ENCODE measurements at regions not wholly inside any gene's neighbourhood (a gene's known extent, or its start where the extent isn't known, plus 50 kb on each side); places are given as distances from the start of the nearest gene placed in this dataset.

DNA sequence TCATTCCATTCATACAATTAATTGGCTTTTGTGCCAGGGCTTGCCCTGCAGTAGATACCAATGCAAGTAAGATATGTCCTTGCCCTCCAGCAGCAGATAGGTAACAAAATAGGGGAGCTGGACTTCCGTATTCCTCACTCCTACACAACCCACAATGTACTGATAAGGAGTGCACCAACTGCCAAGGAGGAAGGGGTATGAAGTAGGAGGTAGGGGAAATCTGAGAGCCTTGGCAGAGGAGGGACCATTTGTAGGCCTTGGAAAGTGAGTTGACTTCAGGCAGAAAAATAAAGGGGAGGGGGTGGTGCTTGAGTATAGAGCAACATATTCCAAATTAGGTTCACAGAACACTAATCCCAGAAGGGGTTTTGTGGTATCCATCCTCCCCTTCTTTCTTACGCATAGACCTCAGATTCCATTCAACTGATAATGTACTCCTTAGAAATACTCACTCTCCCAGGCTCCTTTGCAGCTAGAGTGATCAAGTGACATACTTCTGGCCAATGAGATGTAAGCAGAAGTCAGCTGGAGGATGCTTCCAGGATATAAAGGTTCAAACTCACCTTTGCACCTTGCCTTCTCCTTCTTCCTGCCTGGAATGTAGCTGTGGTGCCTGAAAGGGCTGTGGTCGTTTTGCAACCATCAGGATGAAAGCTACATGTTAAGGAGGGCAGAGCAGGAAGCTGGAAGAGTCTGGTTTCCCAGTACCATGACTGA, 127.1 kb upstream of the SMAD3 start:
- no peak overlapping the region for H3K4me3 ChIP-seq (ENCODE audit: low read depth, low read length)
- TF ChIP-seq, protein P1, sequence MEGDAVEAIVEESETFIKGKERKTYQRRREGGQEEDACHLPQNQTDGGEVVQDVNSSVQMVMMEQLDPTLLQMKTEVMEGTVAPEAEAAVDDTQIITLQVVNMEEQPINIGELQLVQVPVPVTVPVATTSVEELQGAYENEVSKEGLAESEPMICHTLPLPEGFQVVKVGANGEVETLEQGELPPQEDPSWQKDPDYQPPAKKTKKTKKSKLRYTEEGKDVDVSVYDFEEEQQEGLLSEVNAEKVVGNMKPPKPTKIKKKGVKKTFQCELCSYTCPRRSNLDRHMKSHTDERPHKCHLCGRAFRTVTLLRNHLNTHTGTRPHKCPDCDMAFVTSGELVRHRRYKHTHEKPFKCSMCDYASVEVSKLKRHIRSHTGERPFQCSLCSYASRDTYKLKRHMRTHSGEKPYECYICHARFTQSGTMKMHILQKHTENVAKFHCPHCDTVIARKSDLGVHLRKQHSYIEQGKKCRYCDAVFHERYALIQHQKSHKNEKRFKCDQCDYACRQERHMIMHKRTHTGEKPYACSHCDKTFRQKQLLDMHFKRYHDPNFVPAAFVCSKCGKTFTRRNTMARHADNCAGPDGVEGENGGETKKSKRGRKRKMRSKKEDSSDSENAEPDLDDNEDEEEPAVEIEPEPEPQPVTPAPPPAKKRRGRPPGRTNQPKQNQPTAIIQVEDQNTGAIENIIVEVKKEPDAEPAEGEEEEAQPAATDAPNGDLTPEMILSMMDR (IDR thresholded peaks at IDR 0.05; ENCODE audit: borderline replicate concordance, insufficient read depth, low read depth, low read length), result no peak

DNA sequence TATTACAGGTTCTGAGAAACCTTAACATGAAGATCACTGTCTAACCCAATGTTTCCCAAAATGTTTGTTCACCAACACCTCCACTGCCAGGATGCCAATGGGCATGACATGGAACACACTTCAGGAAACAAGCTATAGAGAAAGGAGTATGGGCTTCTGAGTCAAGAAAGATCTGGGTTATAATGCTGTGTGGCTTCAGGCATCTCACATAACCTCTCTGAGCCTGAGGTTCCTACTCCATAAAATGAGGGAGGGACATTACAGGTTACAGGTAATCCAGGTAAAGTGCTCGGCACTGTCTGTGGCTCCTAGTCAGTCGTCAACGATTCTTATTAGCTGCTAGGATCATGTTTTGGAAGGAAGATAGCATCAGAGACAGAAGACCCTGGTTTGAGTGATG, 126.4 kb upstream of the SMAD3 start:
- TF ChIP-seq, protein P1 (IDR thresholded peaks at IDR 0.05; ENCODE audit: borderline replicate concordance, insufficient read depth, low read depth, low read length), result no peak
- no peak overlapping the region for H3K4me3 ChIP-seq (ENCODE audit: low read depth, low read length)

DNA sequence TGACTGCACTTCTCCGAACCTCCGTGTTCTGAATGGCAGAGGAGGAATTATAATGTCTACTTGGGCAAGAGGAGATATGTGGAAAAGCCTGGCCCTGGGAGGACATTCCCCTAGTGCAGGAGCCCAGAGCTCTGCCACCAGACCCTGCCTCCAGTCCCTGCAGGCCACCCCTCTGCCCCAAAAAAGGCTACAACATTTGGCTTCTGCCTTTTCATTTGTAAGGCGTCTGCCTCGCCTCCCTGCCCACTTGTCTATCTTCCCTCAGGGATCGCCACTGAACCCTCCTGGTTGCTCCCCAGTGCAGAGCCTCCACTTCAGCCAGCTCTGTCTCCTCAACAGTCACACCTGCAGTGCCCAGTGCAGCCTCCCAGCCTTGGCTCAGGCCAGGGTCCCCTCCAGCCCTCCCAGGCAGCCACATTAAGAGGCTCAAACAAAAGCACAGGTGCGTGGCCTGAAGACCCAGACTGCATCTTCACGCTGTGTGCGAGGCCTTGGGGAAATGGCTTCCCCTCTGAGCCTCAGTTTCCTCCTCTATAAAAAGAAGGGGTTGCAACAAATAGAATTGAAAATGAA, 125.9 kb upstream of the SMAD3 start:
- TF ChIP-seq, protein P1 (IDR thresholded peaks at IDR 0.05; ENCODE audit: borderline replicate concordance, insufficient read depth, low read depth, low read length), result no peak
- no peak overlapping the region for H3K4me3 ChIP-seq (ENCODE audit: low read depth, low read length)

DNA sequence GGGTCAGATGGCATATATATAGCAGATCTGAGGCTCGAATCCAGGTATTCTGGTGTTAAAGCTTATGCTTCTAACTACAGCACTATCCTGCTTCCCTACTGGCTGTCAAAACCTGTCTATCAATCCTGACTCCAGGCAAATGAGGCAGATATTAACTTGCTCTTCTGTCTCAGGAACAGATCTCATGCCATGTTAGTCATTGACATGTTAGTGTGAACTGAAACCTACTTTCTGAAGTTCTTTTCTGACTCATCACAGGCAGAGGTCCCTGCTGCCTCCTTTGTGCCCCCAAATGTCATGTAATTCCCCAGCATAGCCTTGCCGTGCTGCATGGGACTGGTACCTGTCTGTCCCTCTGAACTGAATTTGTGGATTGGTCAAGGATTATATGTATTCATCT, 125.0 kb upstream of the SMAD3 start:
- TF ChIP-seq, protein P1 (IDR thresholded peaks at IDR 0.05; ENCODE audit: borderline replicate concordance, insufficient read depth, low read depth, low read length), result no peak
- no peak overlapping the region for H3K4me3 ChIP-seq (ENCODE audit: low read depth, low read length)

DNA sequence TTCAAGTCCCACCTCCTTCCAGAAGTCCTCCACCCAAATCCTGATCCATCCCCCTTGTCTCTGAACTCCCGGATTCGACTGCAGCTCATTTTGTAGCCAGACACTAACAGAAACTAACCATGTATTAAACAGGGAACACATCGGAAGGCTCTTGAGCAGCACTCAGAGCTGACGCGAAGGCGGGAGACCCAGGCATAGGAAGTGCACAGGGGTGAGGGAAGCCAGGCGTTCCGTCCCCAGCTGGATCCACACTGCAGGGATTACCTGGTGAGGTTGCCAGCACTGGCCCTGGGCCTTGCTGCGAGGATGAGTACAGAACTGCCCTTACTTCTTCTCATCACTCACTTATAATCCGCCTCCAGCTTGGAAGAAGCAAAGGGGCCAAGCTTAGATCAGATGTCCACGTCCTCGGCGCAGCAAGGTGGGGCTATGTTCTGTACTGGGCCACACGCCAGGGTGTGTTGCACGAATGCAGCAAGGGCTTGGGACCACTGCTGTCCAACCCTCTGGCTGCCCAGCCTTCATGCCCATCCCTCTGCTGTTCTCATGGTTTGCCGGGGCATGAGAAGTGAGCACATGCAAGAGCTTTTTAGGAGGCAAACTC, 124.2 kb upstream of the SMAD3 start:
- TF ChIP-seq, protein P1 (IDR thresholded peaks at IDR 0.05; ENCODE audit: borderline replicate concordance, insufficient read depth, low read depth, low read length), result no peak
- no peak overlapping the region for H3K4me3 ChIP-seq (ENCODE audit: low read depth, low read length)

DNA sequence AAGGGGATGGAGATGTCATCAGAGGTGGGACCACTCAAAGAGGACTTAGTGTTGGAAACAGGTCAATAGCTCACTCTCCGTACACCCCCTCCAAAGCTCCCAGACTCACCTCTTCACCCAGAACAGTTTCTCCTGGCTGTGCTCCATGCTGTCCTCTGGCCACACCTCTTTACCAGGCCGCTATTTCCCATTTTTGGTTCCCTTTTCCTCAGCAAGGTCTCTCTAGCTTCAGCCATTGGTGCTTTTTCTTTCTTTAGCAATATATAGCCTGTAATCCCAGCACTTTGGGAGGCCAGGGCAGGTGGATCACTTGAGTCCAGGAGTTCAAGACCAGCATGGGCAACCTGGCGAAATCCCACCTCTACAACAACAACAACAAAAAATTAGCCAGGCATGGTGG, 123.6 kb upstream of the SMAD3 start:
- no peak overlapping the region for H3K4me3 ChIP-seq (ENCODE audit: low read depth, low read length)
- TF ChIP-seq, protein P1 (IDR thresholded peaks at IDR 0.05; ENCODE audit: borderline replicate concordance, insufficient read depth, low read depth, low read length), result no peak

All from GM12875 (cell line).